Mesothelial cell of epicardium (in vitro differentiated cells): ENCODE measurements at regions not wholly inside any gene's neighbourhood (a gene's known extent, or its start where the extent isn't known, plus 50 kb on each side); places are given as distances from the start of the nearest gene placed in this dataset.
A peak's percentile ranks its signal among the peaks of the same experiment; 100 is the strongest.

Source experiments
- DNase-seq, 2 experiments: peaks; one replicate each; pipeline ENCODE4 v3.0.0; 2021; ENCODE audit warnings: low spot score in 2 of 2; ENCODE audit not compliant: unreplicated experiment in 2 of 2
- H3K27ac Mint-ChIP-seq: 2 replicates; pipeline ENCODE4 v1.8.0; 2021; ENCODE audit warnings: mixed read lengths
- H3K27me3 Mint-ChIP-seq: 2 replicates; pipeline ENCODE4 v1.8.0; 2021; ENCODE audit warnings: low read depth, mixed read lengths
- H3K36me3 Mint-ChIP-seq: 2 replicates; pipeline ENCODE4 v1.8.0; 2021; ENCODE audit warnings: mixed read lengths
- H3K4me1 Mint-ChIP-seq: 2 replicates; pipeline ENCODE4 v1.8.0; 2021; ENCODE audit warnings: mixed read lengths
- H3K4me3 Mint-ChIP-seq: 2 replicates; pipeline ENCODE4 v1.8.0; 2021; ENCODE audit warnings: mild to moderate bottlenecking, moderate library complexity, mixed read lengths
- H3K9me3 Mint-ChIP-seq: 2 replicates; pipeline ENCODE4 v1.8.0; 2021; ENCODE audit warnings: mixed read lengths
- CTCF ChIP-seq: fragments of 200-600 bp; sonication (generic); IDR thresholded peaks from one replicate; pipeline ENCODE4 v1.5.0; 2021; ENCODE audit warnings: antibody characterized with exemption; ENCODE audit not compliant: unreplicated experiment

- H3K9me3 Mint-ChIP-seq: no peaks in the 10 kb centered on the region
- H3K4me1 Mint-ChIP-seq: peaks cover 38% of the 10 kb centered on the region
- TF ChIP-seq CTCF: no peak
- H3K36me3 Mint-ChIP-seq: no peaks in the 10 kb centered on the region
- H3K4me3 Mint-ChIP-seq: no peak overlapping the region
- H3K27ac Mint-ChIP-seq: peak overlapping the region; percentile 65
- no peak for DNase-seq
- H3K27me3 Mint-ChIP-seq: peaks cover 12% of the 10 kb centered on the region
Observed at GRCh38 chr3:124605781-124606579, 124.3 kb upstream of the UMPS start.

GRCh38 chr3:124607163-124607562, 123.1 kb upstream of the UMPS start:
- H3K4me3 Mint-ChIP-seq: no peak overlapping the region
- DNase-seq: no peak
- H3K27me3 Mint-ChIP-seq: peaks cover 14% of the 10 kb centered on the region
- no peak overlapping the region for H3K27ac Mint-ChIP-seq
- TF ChIP-seq CTCF: no peak
- no peaks in the 10 kb centered on the region for H3K9me3 Mint-ChIP-seq
- H3K4me1 Mint-ChIP-seq: peaks cover 32% of the 10 kb centered on the region
- H3K36me3 Mint-ChIP-seq: no peaks in the 10 kb centered on the region

- H3K4me1 Mint-ChIP-seq: peaks cover 28% of the 10 kb centered on the region
- no peaks in the 10 kb centered on the region for H3K36me3 Mint-ChIP-seq
- H3K27me3 Mint-ChIP-seq: peaks cover 3% of the 10 kb centered on the region
- H3K27ac Mint-ChIP-seq: no peak overlapping the region
- no peak overlapping the region for H3K4me3 Mint-ChIP-seq
- DNase-seq: no peak
- no peak for TF ChIP-seq CTCF
- H3K9me3 Mint-ChIP-seq: no peaks in the 10 kb centered on the region
Observed at GRCh38 chr3:124609402-124609801, 120.8 kb upstream of the UMPS start.

- H3K27ac Mint-ChIP-seq: no peak overlapping the region
- TF ChIP-seq CTCF: no peak
- DNase-seq: no peak
- no peaks in the 10 kb centered on the region for H3K9me3 Mint-ChIP-seq
- no peak overlapping the region for H3K4me3 Mint-ChIP-seq
- H3K4me1 Mint-ChIP-seq: peaks cover 28% of the 10 kb centered on the region
- H3K36me3 Mint-ChIP-seq: no peaks in the 10 kb centered on the region
- peaks cover 3% of the 10 kb centered on the region for H3K27me3 Mint-ChIP-seq
Observed at GRCh38 chr3:124610130-124610529, 120.1 kb upstream of the UMPS start.

- TF ChIP-seq CTCF: no peak
- peaks cover 3% of the 10 kb centered on the region for H3K27me3 Mint-ChIP-seq
- DNase-seq: no peak
- H3K4me3 Mint-ChIP-seq: no peak overlapping the region
- H3K36me3 Mint-ChIP-seq: no peaks in the 10 kb centered on the region
- peaks cover 18% of the 10 kb centered on the region for H3K4me1 Mint-ChIP-seq
- H3K9me3 Mint-ChIP-seq: no peaks in the 10 kb centered on the region
- H3K27ac Mint-ChIP-seq: no peak overlapping the region
Observed at GRCh38 chr3:124611520-124611919, 118.7 kb upstream of the UMPS start.
